Left ventricle myocardium inferior (tissue), 1 donor: ENCODE measurements at regions not wholly inside any gene's neighbourhood (a gene's known extent, or its start where the extent isn't known, plus 50 kb on each side); places are given as distances from the start of the nearest gene placed in this dataset.

Experiments
- DNase-seq: peaks from one replicate; pipeline ENCODE4 v3.0.0-alpha.2; 2020
- H3K27ac ChIP-seq: fragments of 200-600 bp; replicated peaks from 2 replicates; pipeline ENCODE4 v1.8.0; 2021
- H3K27me3 ChIP-seq: fragments of 200-600 bp; 2 replicates; pipeline ENCODE4 v1.8.0; 2021; ENCODE audit warnings: low read depth
- H3K36me3 ChIP-seq: fragments of 200-600 bp; 2 replicates; pipeline ENCODE4 v1.8.0; 2021
- H3K4me1 ChIP-seq: fragments of 200-600 bp; 2 replicates; pipeline ENCODE4 v1.8.0; 2021
- H3K4me3 ChIP-seq: fragments of 200-600 bp; 2 replicates; pipeline ENCODE4 v1.8.0; 2021; ENCODE audit warnings: mild to moderate bottlenecking, moderate library complexity
- H3K9me3 ChIP-seq: fragments of 200-600 bp; replicated peaks from 2 replicates; pipeline ENCODE4 v1.8.0; 2021
- intact Hi-C: fragments of 100-400 bp; cut with micrococcal nuclease; formaldehyde crosslinking; loops from one replicate; pipeline ENCODE4 v1.11.0; 2022
- TF ChIP-seq, protein P1 (sequence below): fragments of 200-600 bp; IDR thresholded peaks from 2 replicates; pipeline ENCODE4 v1.8.0; 2021; ENCODE audit warnings: antibody characterized with exemption, mild to moderate bottlenecking, borderline replicate concordance
- donor health status: DM: no; HTN: yes; CAD: no; lungs with severe emphysema.

DNA sequence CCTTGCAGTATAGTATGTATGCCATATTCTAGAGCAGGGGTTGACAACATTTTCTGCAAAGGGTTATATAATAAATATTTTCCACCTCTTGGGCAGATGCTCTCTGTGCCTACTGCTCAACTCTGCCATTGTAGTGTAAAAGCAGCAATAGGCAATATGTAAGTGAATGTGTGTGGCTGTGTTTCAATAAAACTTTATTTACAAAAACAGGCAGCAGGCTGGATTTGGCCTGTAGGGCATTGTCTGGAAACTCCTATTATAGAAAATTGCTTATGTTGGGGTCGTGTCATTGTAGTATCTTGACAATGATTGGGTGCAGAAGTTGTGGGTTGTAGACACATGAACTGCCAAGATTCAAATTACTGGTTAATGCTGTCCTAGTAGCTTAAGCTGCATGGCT is 153.6 kb upstream of the CNTN3 start:
- Histone ChIP-seq H3K27me3 (no peaks in the 10 kb centered on the region), H3K4me1 (no peaks in the 10 kb centered on the region), H3K36me3 (no peaks in the 10 kb centered on the region), H3K4me3 (no peak overlapping the region), H3K9me3 (no peaks in the 10 kb centered on the region), H3K27ac (no peak overlapping the region)
- TF ChIP-seq, protein P1, sequence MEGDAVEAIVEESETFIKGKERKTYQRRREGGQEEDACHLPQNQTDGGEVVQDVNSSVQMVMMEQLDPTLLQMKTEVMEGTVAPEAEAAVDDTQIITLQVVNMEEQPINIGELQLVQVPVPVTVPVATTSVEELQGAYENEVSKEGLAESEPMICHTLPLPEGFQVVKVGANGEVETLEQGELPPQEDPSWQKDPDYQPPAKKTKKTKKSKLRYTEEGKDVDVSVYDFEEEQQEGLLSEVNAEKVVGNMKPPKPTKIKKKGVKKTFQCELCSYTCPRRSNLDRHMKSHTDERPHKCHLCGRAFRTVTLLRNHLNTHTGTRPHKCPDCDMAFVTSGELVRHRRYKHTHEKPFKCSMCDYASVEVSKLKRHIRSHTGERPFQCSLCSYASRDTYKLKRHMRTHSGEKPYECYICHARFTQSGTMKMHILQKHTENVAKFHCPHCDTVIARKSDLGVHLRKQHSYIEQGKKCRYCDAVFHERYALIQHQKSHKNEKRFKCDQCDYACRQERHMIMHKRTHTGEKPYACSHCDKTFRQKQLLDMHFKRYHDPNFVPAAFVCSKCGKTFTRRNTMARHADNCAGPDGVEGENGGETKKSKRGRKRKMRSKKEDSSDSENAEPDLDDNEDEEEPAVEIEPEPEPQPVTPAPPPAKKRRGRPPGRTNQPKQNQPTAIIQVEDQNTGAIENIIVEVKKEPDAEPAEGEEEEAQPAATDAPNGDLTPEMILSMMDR: no peak
- intact Hi-C loops: no loop called here
- no peak for DNase-seq

DNA sequence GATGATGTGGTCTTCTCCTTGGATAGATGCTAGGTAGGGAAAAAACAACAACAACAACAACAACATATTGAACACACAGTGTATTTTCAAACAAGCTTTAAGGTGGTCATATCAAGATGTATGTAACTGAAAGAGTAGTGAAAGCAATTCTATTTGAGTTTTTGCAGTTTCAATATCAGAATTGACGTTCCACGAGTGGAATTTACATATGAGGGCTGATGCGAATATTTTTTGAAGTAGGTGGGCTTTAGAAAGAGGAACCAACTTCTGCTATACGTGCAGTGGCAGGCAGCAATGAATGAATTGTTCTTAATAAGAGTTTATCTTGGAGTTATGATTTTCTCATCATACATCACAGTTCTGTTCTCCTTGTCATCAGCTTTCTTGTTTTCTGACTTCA is 151.9 kb upstream of the CNTN3 start:
- no peaks in the 10 kb centered on the region for H3K36me3 ChIP-seq
- no peak overlapping the region for H3K27ac ChIP-seq
- intact Hi-C loops: no loop called here
- no peaks in the 10 kb centered on the region for H3K27me3 ChIP-seq
- no peak overlapping the region for H3K4me3 ChIP-seq
- H3K9me3 ChIP-seq: no peaks in the 10 kb centered on the region
- TF ChIP-seq, protein P1: no peak
- H3K4me1 ChIP-seq: no peaks in the 10 kb centered on the region
- DNase-seq: no peak

DNA sequence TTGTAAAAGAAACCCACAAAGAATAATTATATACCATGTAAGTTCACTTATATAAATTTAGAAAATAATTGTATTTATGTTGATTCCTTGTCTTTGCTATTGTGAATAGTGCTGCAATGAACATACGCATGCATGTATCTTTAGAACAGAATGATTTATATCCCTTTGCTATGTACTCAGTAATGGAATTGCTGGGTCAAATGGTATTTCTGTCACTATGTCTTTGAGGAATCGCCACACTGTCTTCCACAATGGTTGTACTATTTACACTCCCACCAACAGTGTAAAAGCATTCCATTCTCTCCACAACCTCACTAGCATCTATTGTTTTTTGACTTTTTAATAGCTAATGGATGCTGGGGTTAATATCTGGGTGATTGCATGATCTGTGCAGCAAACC is 149.4 kb upstream of the CNTN3 start:
- no peak overlapping the region for H3K27ac ChIP-seq
- no peaks in the 10 kb centered on the region for H3K4me1 ChIP-seq
- DNase-seq: no peak
- no peaks in the 10 kb centered on the region for H3K36me3 ChIP-seq
- no peaks in the 10 kb centered on the region for H3K27me3 ChIP-seq
- TF ChIP-seq, protein P1: no peak
- intact Hi-C loops: no loop called here
- no peaks in the 10 kb centered on the region for H3K9me3 ChIP-seq
- H3K4me3 ChIP-seq: no peak overlapping the region

DNA sequence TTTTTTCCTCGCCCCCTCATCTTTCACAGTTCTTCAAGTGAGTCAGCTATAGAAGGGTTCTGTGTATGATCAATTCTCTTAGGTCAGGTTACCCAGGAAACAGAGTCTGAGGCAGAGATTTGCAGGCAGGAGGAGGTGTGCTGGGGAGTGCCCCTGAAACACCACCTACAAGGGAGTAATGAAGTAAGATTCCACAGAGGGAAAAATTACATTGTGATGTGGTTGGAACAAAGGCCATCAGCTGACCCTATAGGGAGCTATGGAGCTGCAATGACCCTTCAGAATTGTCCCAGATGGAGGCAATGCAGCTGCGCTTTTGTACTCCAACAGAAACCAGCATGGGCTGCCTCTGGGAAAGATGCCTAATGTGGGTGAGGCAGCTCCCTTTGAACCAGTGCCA is 142.2 kb upstream of the CNTN3 start:
- no peak for DNase-seq
- Histone ChIP-seq H3K36me3 (no peaks in the 10 kb centered on the region), H3K4me1 (no peaks in the 10 kb centered on the region), H3K27me3 (no peaks in the 10 kb centered on the region), H3K4me3 (no peak overlapping the region), H3K27ac (no peak overlapping the region), H3K9me3 (no peaks in the 10 kb centered on the region)
- intact Hi-C loops: no loop called here
- TF ChIP-seq, protein P1: no peak

DNA sequence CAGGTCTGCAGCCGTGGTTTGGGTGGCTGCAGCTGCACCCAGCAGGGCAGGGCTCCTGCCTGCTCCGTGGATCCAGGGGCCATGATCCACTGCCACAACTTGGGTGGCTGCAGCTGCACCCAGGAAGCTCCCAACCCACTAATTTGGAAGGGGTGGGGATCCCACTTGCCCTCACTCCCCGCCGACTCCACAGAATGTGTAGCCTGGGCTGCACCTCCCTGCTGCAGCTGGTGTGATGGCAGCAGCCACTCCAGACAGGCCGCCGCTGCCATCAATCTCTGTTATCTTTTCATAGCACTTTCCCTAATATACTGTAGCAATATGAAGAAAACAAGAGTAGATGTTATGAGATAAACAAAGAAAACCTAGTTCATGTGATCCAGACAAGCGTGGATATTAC is 137.8 kb upstream of the CNTN3 start:
- no peak for DNase-seq
- TF ChIP-seq, protein P1: no peak
- Histone ChIP-seq H3K9me3 (no peaks in the 10 kb centered on the region), H3K4me1 (no peaks in the 10 kb centered on the region), H3K36me3 (no peaks in the 10 kb centered on the region), H3K27me3 (no peaks in the 10 kb centered on the region), H3K27ac (no peak overlapping the region), H3K4me3 (no peak overlapping the region)
- intact Hi-C loops: no loop called here

DNA sequence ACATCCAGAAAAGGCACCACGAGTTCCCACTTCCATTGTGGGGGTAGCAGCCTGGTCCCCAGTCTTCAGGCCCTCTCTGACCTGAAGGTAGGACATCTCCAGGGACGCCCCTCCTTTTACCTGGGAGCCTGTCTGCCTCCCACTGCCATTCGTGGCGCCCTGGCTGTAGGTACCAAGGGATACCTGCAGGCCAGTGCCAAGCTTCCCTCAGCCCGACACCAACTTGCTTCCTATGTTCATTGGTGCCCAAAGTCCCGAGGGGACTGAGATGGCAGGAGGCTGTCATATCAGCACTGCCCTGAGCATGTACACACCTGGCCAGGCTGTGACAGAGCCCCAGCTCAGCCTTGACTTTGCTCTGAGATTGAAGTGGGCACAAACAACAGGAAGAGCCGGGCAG is 137.3 kb upstream of the CNTN3 start:
- Histone ChIP-seq H3K9me3 (no peaks in the 10 kb centered on the region), H3K27ac (no peak overlapping the region), H3K36me3 (no peaks in the 10 kb centered on the region), H3K27me3 (no peaks in the 10 kb centered on the region), H3K4me1 (no peaks in the 10 kb centered on the region), H3K4me3 (no peak overlapping the region)
- intact Hi-C loops: no loop called here
- TF ChIP-seq, protein P1: no peak
- no peak for DNase-seq
